ENCODE measurements at regions not wholly inside any gene's neighbourhood (a gene's known extent, or its start where the extent isn't known, plus 50 kb on each side); places are given as distances from the start of the nearest gene placed in this dataset.

GRCh38 chr2:226168496-226169160, 631.0 kb downstream of the IRS1 start (continued):
- no peak for TF ChIP-seq NBN (conservative IDR thresholded peaks at IDR 0.05)
- TF ChIP-seq CHD2 (IDR thresholded peaks at IDR 0.05; ENCODE audit: low read depth, low read length) = no peak
- no peak for TF ChIP-seq MZF1 (CRISPR knock-in tag; IDR thresholded peaks at IDR 0.05; ENCODE audit: borderline replicate concordance)
- no peak for TF ChIP-seq PAX8 (CRISPR knock-in tag; IDR thresholded peaks at IDR 0.05; ENCODE audit: borderline replicate concordance)
- TF ChIP-seq ZNF292 (CRISPR knock-in tag; IDR thresholded peaks at IDR 0.05; ENCODE audit: borderline replicate concordance, low read depth) = no peak
- TF ChIP-seq ZNF816 (CRISPR knock-in tag; IDR thresholded peaks at IDR 0.05; ENCODE audit: borderline replicate concordance) = no peak
- no peak for TF ChIP-seq PBX2 (CRISPR knock-in tag; IDR thresholded peaks at IDR 0.05)
- no peak for TF ChIP-seq ZNF263 (CRISPR knock-in tag; IDR thresholded peaks at IDR 0.05)
- TF ChIP-seq ZNF83 (CRISPR knock-in tag; IDR thresholded peaks at IDR 0.05; ENCODE audit: borderline replicate concordance) = no peak
- TF ChIP-seq KDM4B (CRISPR knock-in tag; IDR thresholded peaks at IDR 0.05) = no peak
- TF ChIP-seq ZNF773 (CRISPR knock-in tag; IDR thresholded peaks at IDR 0.05; ENCODE audit: borderline replicate concordance) = no peak
- no peak for TF ChIP-seq ZNF605 (CRISPR knock-in tag; IDR thresholded peaks at IDR 0.05)
- no peak for TF ChIP-seq ZNF30 (CRISPR knock-in tag; IDR thresholded peaks at IDR 0.05)
- TF ChIP-seq ZNF121 (CRISPR knock-in tag; IDR thresholded peaks at IDR 0.05) = no peak
- no peak for TF ChIP-seq FOXK2 (IDR thresholded peaks at IDR 0.05)
- no peak for TF ChIP-seq POLR2G (IDR thresholded peaks at IDR 0.05; ENCODE audit: low read depth, low read length)
- no peak for TF ChIP-seq ZFP1 (CRISPR knock-in tag; IDR thresholded peaks at IDR 0.05)
- TF ChIP-seq ZIK1 (CRISPR knock-in tag; IDR thresholded peaks at IDR 0.05; ENCODE audit: borderline replicate concordance, low read depth) = no peak
- TF ChIP-seq ZNF788 (CRISPR knock-in tag; IDR thresholded peaks at IDR 0.05; ENCODE audit: borderline replicate concordance) = no peak
- no peak for TF ChIP-seq MYPOP (CRISPR knock-in tag; IDR thresholded peaks at IDR 0.05)
- no peak for TF ChIP-seq ELF1 (CRISPR knock-in tag; IDR thresholded peaks at IDR 0.05)
- no peak for TF ChIP-seq RFX3 (CRISPR knock-in tag; IDR thresholded peaks at IDR 0.05)
- no peak for TF ChIP-seq PITX1 (CRISPR knock-in tag; IDR thresholded peaks at IDR 0.05)
- no peak for TF ChIP-seq KLF6 (CRISPR knock-in tag; IDR thresholded peaks at IDR 0.05)
- TF ChIP-seq HOMEZ (CRISPR knock-in tag; IDR thresholded peaks at IDR 0.05; ENCODE audit: low read depth) = peak; percentile 69; the same call in 1 of the 2 replicates
- no peak for TF ChIP-seq ZNF124 (CRISPR knock-in tag; IDR thresholded peaks at IDR 0.05)
- TF ChIP-seq ATM (IDR thresholded peaks at IDR 0.05; ENCODE audit: borderline replicate concordance) = no peak
